Gastroesophageal sphincter (tissue), 3 donors: ENCODE measurements at regions not wholly inside any gene's neighbourhood (a gene's known extent, or its start where the extent isn't known, plus 50 kb on each side); places are given as distances from the start of the nearest gene placed in this dataset.

Experiments
- CTCF ChIP-seq, 4 experiments: fragments of 200-600 bp in 2 of 4; fragments of 450-650 bp in 2 of 4; sonication (generic) in 1 of 4; IDR thresholded peaks; one replicate each; pipeline ENCODE4 v1.5.1; 2017 to 2019; ENCODE audit warnings: antibody characterized with exemption in 4 of 4, mild to moderate bottlenecking in 2 of 4, moderate library complexity in 2 of 4
- POLR2A ChIP-seq, 2 donors: fragments of 450-650 bp; IDR thresholded peaks; one replicate each; pipeline ENCODE4 v1.6.1; 2017; ENCODE audit warnings: antibody characterized with exemption in 2 of 2, mild to moderate bottlenecking in 2 of 2, moderate library complexity in 1 of 2
- POLR2AphosphoS5 ChIP-seq: sonication (generic); formaldehyde crosslinking; IDR thresholded peaks from one replicate; pipeline ENCODE4 v1.6.1; 2017; ENCODE audit warnings: antibody characterized with exemption

DNA sequence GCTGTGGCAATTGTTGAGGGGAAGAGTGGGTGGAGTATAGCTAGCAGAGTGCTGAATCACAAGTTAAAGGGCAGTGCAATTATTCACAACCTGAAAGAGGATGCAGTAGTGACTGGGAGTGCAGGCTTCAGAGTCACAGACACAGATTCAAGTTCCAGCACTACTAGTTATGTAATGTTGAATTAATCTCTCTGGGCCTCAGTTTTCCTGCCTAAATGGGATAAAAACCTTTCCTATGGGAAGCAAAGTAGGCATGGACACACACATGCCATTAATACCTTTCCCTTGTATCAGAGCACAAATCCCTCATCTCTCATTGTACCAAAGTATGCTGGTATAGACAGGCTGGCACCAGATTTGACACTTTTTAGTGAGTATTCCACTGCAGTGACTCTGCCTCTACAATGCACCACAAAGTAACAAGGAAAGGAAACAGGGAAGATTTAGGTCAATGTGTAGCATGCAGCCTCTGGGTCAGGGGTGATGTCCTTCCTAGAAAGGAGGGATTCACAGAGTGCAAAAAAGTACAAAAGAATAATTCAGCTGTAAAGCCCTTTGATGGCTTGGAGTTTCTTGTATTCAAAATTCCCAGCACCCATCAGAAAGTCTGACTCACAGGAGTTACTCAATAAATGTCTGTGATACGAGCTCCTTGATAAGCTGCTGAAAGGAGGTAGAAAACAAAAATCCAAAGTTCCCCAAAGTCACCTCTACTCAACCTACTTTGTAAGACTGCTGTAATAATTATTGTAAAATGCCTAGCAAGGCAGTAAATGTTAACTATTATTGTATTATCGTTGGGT is 507.5 kb upstream of the TGFBR2 start:
- TF ChIP-seq POLR2AphosphoS5 (no peak), CTCF (IDR thresholded peaks at IDR 0.05) (no peak), POLR2A (IDR thresholded peaks at IDR 0.05) (no peak)
